Ovary (tissue), 3 donors: ENCODE measurements at regions not wholly inside any gene's neighbourhood (a gene's known extent, or its start where the extent isn't known, plus 50 kb on each side); places are given as distances from the start of the nearest gene placed in this dataset.

Source experiments
- CTCF ChIP-seq, 3 donors: fragments of 450-650 bp in 2 of 3; fragments of 200-600 bp in 1 of 3; IDR thresholded peaks; one replicate each; pipeline versions ENCODE4 v1.5.1 to v1.8.0; 2016 to 2022; ENCODE audit warnings: antibody characterized with exemption in 3 of 3, mild to moderate bottlenecking in 1 of 3
- EP300 ChIP-seq: sonication (generic); formaldehyde crosslinking; IDR thresholded peaks from one replicate; pipeline ENCODE4 v1.6.1; 2017; ENCODE audit warnings: antibody characterized with exemption
- POLR2A ChIP-seq: fragments of 450-650 bp; IDR thresholded peaks from one replicate; pipeline ENCODE4 v1.6.1; 2017; ENCODE audit warnings: antibody characterized with exemption, mild to moderate bottlenecking, moderate library complexity
- donor health status: DM: no; HTN: no; CAD: no.

DNA sequence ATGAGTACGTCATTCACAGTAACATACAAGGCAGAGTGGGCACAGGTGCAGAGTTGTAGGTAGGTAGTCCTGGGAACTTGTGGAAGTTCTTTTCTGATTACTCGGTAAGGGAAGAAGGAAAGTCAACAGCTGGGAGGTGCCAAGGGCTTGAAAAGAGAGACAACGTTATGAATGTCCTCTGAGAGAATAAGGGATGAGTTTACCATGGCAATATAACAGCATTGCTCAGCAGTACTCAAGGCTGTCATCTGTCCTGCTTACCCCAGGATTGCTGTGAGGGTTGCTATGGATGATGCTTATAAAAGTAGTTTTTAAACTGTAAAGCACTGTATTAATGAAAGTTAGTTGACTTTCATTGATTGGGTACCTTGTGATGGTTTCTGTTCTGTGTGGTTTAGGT lies 369.1 kb upstream of the SGCD start:
- TF ChIP-seq CTCF (IDR thresholded peaks at IDR 0.05) (no peak), POLR2A (no peak), EP300 (no peak)
